NCI-H1417 treated with DMSO at 0.1 percent for 48 hours (cell line): ENCODE measurements at regions not wholly inside any gene's neighbourhood (a gene's known extent, or its start where the extent isn't known, plus 50 kb on each side); places are given as distances from the start of the nearest gene placed in this dataset.
"Not testable (repeated sequence)": the region's sequence is repeated elsewhere in the genome, so short reads cannot be mapped to it uniquely, and the experiment has no call there.

Experiments
- DNase-seq: peaks from one replicate; lab custom pipeline; 2025; lab: John Stamatoyannopoulos, UW

- DNase-seq: no peak
Observed at GRCh38 chr11:21930408-21930807, 262.5 kb upstream of the ANO5 start.

- no peak for DNase-seq
Observed at GRCh38 chr11:21931436-21932101, 261.3 kb upstream of the ANO5 start.

- DNase-seq: no peak
Observed at GRCh38 chr11:21933095-21933494, 259.8 kb upstream of the ANO5 start.

- DNase-seq: no peak
Observed at GRCh38 chr11:21944577-21944976, 248.3 kb upstream of the ANO5 start.

GRCh38 chr11:21948876-21949275 is 244.0 kb upstream of the ANO5 start:
- no peak for DNase-seq

- no peak for DNase-seq
Observed at GRCh38 chr11:21949763-21950413, 243.0 kb upstream of the ANO5 start.

- DNase-seq: no peak
Observed at GRCh38 chr11:21963013-21963412, 229.9 kb upstream of the ANO5 start.

- no peak for DNase-seq
Observed at GRCh38 chr11:21965221-21965620, 227.7 kb upstream of the ANO5 start.

GRCh38 chr11:21968702-21969101 is 224.2 kb upstream of the ANO5 start:
- DNase-seq: no peak

- no peak for DNase-seq
Observed at GRCh38 chr11:21969841-21970240, 223.0 kb upstream of the ANO5 start.

GRCh38 chr11:21975242-21975641 is 217.6 kb upstream of the ANO5 start:
- no peak for DNase-seq

GRCh38 chr11:21976210-21976609 is 216.7 kb upstream of the ANO5 start:
- DNase-seq: no peak

GRCh38 chr11:21983431-21983830 is 209.5 kb upstream of the ANO5 start:
- no peak for DNase-seq

GRCh38 chr11:21986361-21986760 is 206.5 kb upstream of the ANO5 start:
- DNase-seq: no peak

GRCh38 chr11:21987261-21987660 is 205.6 kb upstream of the ANO5 start:
- no peak for DNase-seq

GRCh38 chr11:21988477-21988876 is 204.4 kb upstream of the ANO5 start:
- DNase-seq: no peak

GRCh38 chr11:22001803-22002202 is 191.1 kb upstream of the ANO5 start:
- not testable (repeated sequence) for DNase-seq

- DNase-seq: no peak
Observed at GRCh38 chr11:22006901-22007300, 186.0 kb upstream of the ANO5 start.

GRCh38 chr11:22031791-22032190 is 161.1 kb upstream of the ANO5 start:
- no peak for DNase-seq

- no peak for DNase-seq
Observed at GRCh38 chr11:22037505-22037904, 155.4 kb upstream of the ANO5 start.

GRCh38 chr11:22041039-22041438 is 151.8 kb upstream of the ANO5 start:
- DNase-seq: no peak

GRCh38 chr11:22042081-22042480 is 150.8 kb upstream of the ANO5 start:
- DNase-seq: no peak

- no peak for DNase-seq
Observed at GRCh38 chr11:22044126-22044525, 148.8 kb upstream of the ANO5 start.

GRCh38 chr11:22049276-22049675 is 143.6 kb upstream of the ANO5 start:
- DNase-seq: no peak
